ENCODE measurements at regions not wholly inside any gene's neighbourhood (a gene's known extent, or its start where the extent isn't known, plus 50 kb on each side); places are given as distances from the start of the nearest gene placed in this dataset.

GRCh38 chr6:14858808-14859207 lies 387.1 kb upstream of the JARID2 start:
- Histone ChIP-seq H3K4me2 (no peak overlapping the region), H3K36me3 (ENCODE audit: low read depth) (no peaks in the 10 kb centered on the region), H3K27ac (no peak overlapping the region), H3K9me3 (ENCODE audit: insufficient read depth, low read depth) (no peaks in the 10 kb centered on the region), H2AFZ (no peak overlapping the region), H4K20me1 (ENCODE audit: insufficient read depth) (no peaks in the 10 kb centered on the region), H3K4me3 (no peak overlapping the region), H3F3A (ENCODE audit: insufficient read depth, low read depth) (no peaks in the 10 kb centered on the region), H3K4me1 (replicated peaks; ENCODE audit: insufficient read depth) (no peaks in the 10 kb centered on the region), H3K27me3 (ENCODE audit: insufficient read depth, low read depth) (no peaks in the 10 kb centered on the region), H3K9me2 (ENCODE audit: insufficient read depth) (no peaks in the 10 kb centered on the region), H3K79me2 (ENCODE audit: low read depth) (no peaks in the 10 kb centered on the region)
- no peak for DNase-seq
- POLR2A ChIA-PET (ENCODE audit: unreplicated experiment) = interaction anchor here (0.7 kb wide), 1 partner anchor 469 kb away, joined by 5 read pairs; no protein-coding TSS in a partner anchor
- TF ChIP-seq CTCF (conservative IDR thresholded peaks at IDR 0.05) = no peak
- no peak for TF ChIP-seq EZH2 (IDR thresholded peaks at IDR 0.05; ENCODE audit: low read depth)
- no TSS peak for BruUV-seq (replicated peaks)
- CTCF ChIA-PET = no interaction called here
- intact Hi-C loops (cut with micrococcal nuclease; ENCODE audit: unreplicated experiment) = no loop called here

- no peaks in the 10 kb centered on the region for H3K9me2 ChIP-seq (ENCODE audit: insufficient read depth)
- ChIA-PET CTCF (no interaction called here), POLR2A (ENCODE audit: unreplicated experiment) (no interaction called here)
- H4K20me1 ChIP-seq (ENCODE audit: insufficient read depth) = no peaks in the 10 kb centered on the region
- no peak overlapping the region for H3K4me3 ChIP-seq
- H3K36me3 ChIP-seq (ENCODE audit: low read depth) = no peaks in the 10 kb centered on the region
- DNase-seq = no peak
- no peaks in the 10 kb centered on the region for H3K4me1 ChIP-seq (replicated peaks; ENCODE audit: insufficient read depth)
- H3K27ac ChIP-seq = no peak overlapping the region
- no peaks in the 10 kb centered on the region for H3F3A ChIP-seq (ENCODE audit: insufficient read depth, low read depth)
- intact Hi-C loops (cut with micrococcal nuclease; ENCODE audit: unreplicated experiment) = no loop called here
- no peaks in the 10 kb centered on the region for H3K79me2 ChIP-seq (ENCODE audit: low read depth)
- no TSS peak for BruUV-seq (replicated peaks)
- no peaks in the 10 kb centered on the region for H3K27me3 ChIP-seq (ENCODE audit: insufficient read depth, low read depth)
- TF ChIP-seq EZH2 (IDR thresholded peaks at IDR 0.05; ENCODE audit: low read depth) = no peak
- H2AFZ ChIP-seq = no peak overlapping the region
- H3K4me2 ChIP-seq = no peak overlapping the region
- no peaks in the 10 kb centered on the region for H3K9me3 ChIP-seq (ENCODE audit: insufficient read depth, low read depth)
Observed at GRCh38 chr6:14860774-14861173, 385.1 kb upstream of the JARID2 start.

- DNase-seq = no peak
- no peak overlapping the region for H3K4me2 ChIP-seq
- H3K36me3 ChIP-seq (ENCODE audit: low read depth) = no peaks in the 10 kb centered on the region
- no peaks in the 10 kb centered on the region for H3F3A ChIP-seq (ENCODE audit: insufficient read depth, low read depth)
- no peaks in the 10 kb centered on the region for H3K9me3 ChIP-seq (ENCODE audit: insufficient read depth, low read depth)
- ChIA-PET CTCF (no interaction called here), POLR2A (ENCODE audit: unreplicated experiment) (no interaction called here)
- H2AFZ ChIP-seq = no peak overlapping the region
- H4K20me1 ChIP-seq (ENCODE audit: insufficient read depth) = no peaks in the 10 kb centered on the region
- H3K27ac ChIP-seq = no peak overlapping the region
- no peak overlapping the region for H3K4me3 ChIP-seq
- H3K79me2 ChIP-seq (ENCODE audit: low read depth) = no peaks in the 10 kb centered on the region
- H3K9me2 ChIP-seq (ENCODE audit: insufficient read depth) = no peaks in the 10 kb centered on the region
- BruUV-seq (replicated peaks) = no TSS peak
- no peak for TF ChIP-seq EZH2 (IDR thresholded peaks at IDR 0.05; ENCODE audit: low read depth)
- no peak for TF ChIP-seq CTCF (conservative IDR thresholded peaks at IDR 0.05)
- H3K4me1 ChIP-seq (replicated peaks; ENCODE audit: insufficient read depth) = no peaks in the 10 kb centered on the region
- intact Hi-C loops (cut with micrococcal nuclease; ENCODE audit: unreplicated experiment) = no loop called here
- H3K27me3 ChIP-seq (ENCODE audit: insufficient read depth, low read depth) = no peaks in the 10 kb centered on the region
Observed at GRCh38 chr6:14861491-14861943, 384.4 kb upstream of the JARID2 start.

- Histone ChIP-seq H2AFZ (no peak overlapping the region), H4K20me1 (ENCODE audit: insufficient read depth) (no peaks in the 10 kb centered on the region), H3K9me2 (ENCODE audit: insufficient read depth) (no peaks in the 10 kb centered on the region), H3K27ac (no peak overlapping the region), H3K27me3 (ENCODE audit: insufficient read depth, low read depth) (no peaks in the 10 kb centered on the region), H3K36me3 (ENCODE audit: low read depth) (no peaks in the 10 kb centered on the region), H3K79me2 (ENCODE audit: low read depth) (no peaks in the 10 kb centered on the region), H3K4me1 (replicated peaks; ENCODE audit: insufficient read depth) (no peaks in the 10 kb centered on the region), H3K9me3 (ENCODE audit: insufficient read depth, low read depth) (no peaks in the 10 kb centered on the region), H3K4me2 (no peak overlapping the region), H3K4me3 (no peak overlapping the region), H3F3A (ENCODE audit: insufficient read depth, low read depth) (no peaks in the 10 kb centered on the region)
- intact Hi-C loops (cut with micrococcal nuclease; ENCODE audit: unreplicated experiment) = no loop called here
- POLR2A ChIA-PET (ENCODE audit: unreplicated experiment) = no interaction called here
- TF ChIP-seq EZH2 (IDR thresholded peaks at IDR 0.05; ENCODE audit: low read depth) (no peak), CTCF (conservative IDR thresholded peaks at IDR 0.05) (no peak)
- CTCF ChIA-PET = interaction anchor here (0.6 kb wide), 1 partner anchor 85 kb away, joined by 4 read pairs; no protein-coding TSS in a partner anchor
- no peak for DNase-seq
- no TSS peak for BruUV-seq (replicated peaks)
Observed at GRCh38 chr6:14862845-14863244, 383.0 kb upstream of the JARID2 start.
